AG04450 (cell line): ENCODE measurements at regions not wholly inside any gene's neighbourhood (a gene's known extent, or its start where the extent isn't known, plus 50 kb on each side); places are given as distances from the start of the nearest gene placed in this dataset.

Experiments used
- CTCF ChIA-PET: fragments of 300-600, 350-600 bp; formaldehyde crosslinking; extraction: SDS; loops from one replicate; lab custom pipeline; 2022; ENCODE audit warnings: antibody characterized with exemption, inconsistent platforms; lab: Charles Lee
- POLR2A ChIA-PET: fragments of 350-600 bp; formaldehyde crosslinking; extraction: SDS; loops from one replicate; lab custom pipeline; 2021; ENCODE audit warnings: antibody characterized with exemption, inconsistent platforms; lab: Yijun Ruan, JAX
- DNase-seq: peaks from one replicate; pipeline ENCODE4 v3.0.0-alpha.2; 2011; ENCODE audit warnings: low read depth, low spot score
- H3K27ac ChIP-seq: one replicate; pipeline ENCODE4 v1.5.1; 2012; ENCODE audit warnings: low read depth, low read length, control low read depth
- H3K27me3 ChIP-seq: one replicate; pipeline ENCODE4 v1.6.0; 2012; ENCODE audit warnings: low read length; ENCODE audit not compliant: control insufficient read depth, insufficient read depth
- H3K4me3 ChIP-seq: 2 replicates; pipeline ENCODE4 v1.5.1; 2011; ENCODE audit warnings: mild to moderate bottlenecking, low read depth, low read length, control low read depth
- H3K9me3 ChIP-seq: 2 replicates; pipeline ENCODE4 v1.5.1; 2012; ENCODE audit warnings: low read length; ENCODE audit not compliant: control insufficient read depth, insufficient read depth
- CTCF ChIP-seq: IDR thresholded peaks from 2 replicates; pipeline ENCODE4 v1.5.1; 2011; ENCODE audit warnings: low read depth, low read length, control low read depth, inconsistent platforms

GRCh38 chr2:2862386-2862785, 515.2 kb downstream of the EIPR1 start:
- ChIA-PET CTCF (no interaction called here), POLR2A (no interaction called here)
- Histone ChIP-seq H3K27ac (no peak overlapping the region), H3K27me3 (no peaks in the 10 kb centered on the region), H3K9me3 (peaks cover 71% of the 10 kb centered on the region), H3K4me3 (no peak overlapping the region)
- DNase-seq: no peak
- TF ChIP-seq CTCF: no peak

- H3K27me3 ChIP-seq: no peaks in the 10 kb centered on the region
- no peak overlapping the region for H3K27ac ChIP-seq
- no peak for DNase-seq
- CTCF ChIA-PET: no interaction called here
- TF ChIP-seq CTCF: no peak
- H3K4me3 ChIP-seq: no peak overlapping the region
- POLR2A ChIA-PET: no interaction called here
- H3K9me3 ChIP-seq: peaks cover 67% of the 10 kb centered on the region
These were observed 515.9 kb downstream of the EIPR1 start for GRCh38 chr2:2861666-2862240.

- Histone ChIP-seq H3K4me3 (no peak overlapping the region), H3K27ac (no peak overlapping the region), H3K27me3 (no peaks in the 10 kb centered on the region), H3K9me3 (peaks cover 59% of the 10 kb centered on the region)
- TF ChIP-seq CTCF: no peak
- DNase-seq: no peak
- ChIA-PET CTCF (no interaction called here), POLR2A (no interaction called here)
These were observed 516.9 kb downstream of the EIPR1 start for GRCh38 chr2:2860589-2861300.

- H3K9me3 ChIP-seq: peaks cover 49% of the 10 kb centered on the region
- no peaks in the 10 kb centered on the region for H3K27me3 ChIP-seq
- CTCF ChIA-PET: no interaction called here
- POLR2A ChIA-PET: no interaction called here
- H3K4me3 ChIP-seq: no peak overlapping the region
- no peak overlapping the region for H3K27ac ChIP-seq
- no peak for DNase-seq
- TF ChIP-seq CTCF: no peak
These were observed 517.9 kb downstream of the EIPR1 start for GRCh38 chr2:2859732-2860131.

GRCh38 chr2:2859164-2859563, 518.5 kb downstream of the EIPR1 start:
- no peaks in the 10 kb centered on the region for H3K27me3 ChIP-seq
- POLR2A ChIA-PET: no interaction called here
- no peak overlapping the region for H3K4me3 ChIP-seq
- H3K9me3 ChIP-seq: peaks cover 44% of the 10 kb centered on the region
- no peak overlapping the region for H3K27ac ChIP-seq
- CTCF ChIA-PET: no interaction called here
- DNase-seq: no peak
- TF ChIP-seq CTCF: no peak
